ENCODE measurements at regions not wholly inside any gene's neighbourhood (a gene's known extent, or its start where the extent isn't known, plus 50 kb on each side); places are given as distances from the start of the nearest gene placed in this dataset.

- 36 to 79% (median 58%) methylated on average over 2 of the region's 2 CpGs for WGBS, 3 donors
- Histone ChIP-seq H3K27me3 (ENCODE audit: insufficient read depth in 3 of 3, low read length in 2 of 3) (no peaks in the 10 kb centered on the region), H3K9me3 (no peaks in the 10 kb centered on the region), H3K4me3 (no peak overlapping the region), H3K4me1 (no peaks in the 10 kb centered on the region), H3K36me3 (ENCODE audit: insufficient read depth in 1 of 2, low read depth in 1 of 2) (no peaks in the 10 kb centered on the region), H3K27ac (no peak overlapping the region)
- DNase-seq (no peak), ATAC-seq (no peak)
- no peak for TF ChIP-seq CTCF (IDR thresholded peaks at IDR 0.05)
- intact Hi-C loops (cut with DNase I): no loop called here
Measured at GRCh38 chr5:71874521-71874920, 155.4 kb downstream of the CARTPT start.

- DNase-seq: no peak
- no peak overlapping the region for H3K4me3 ChIP-seq
- no peak for TF ChIP-seq CTCF (IDR thresholded peaks at IDR 0.05)
- no peaks in the 10 kb centered on the region for H3K9me3 ChIP-seq
- no peak overlapping the region for H3K27ac ChIP-seq
- no peaks in the 10 kb centered on the region for H3K36me3 ChIP-seq (ENCODE audit: insufficient read depth in 1 of 2, low read depth in 1 of 2)
- no peak for ATAC-seq
- 65 to 69% (median 65%) methylated on average over 1 of the region's 1 CpG for WGBS, 3 donors
- intact Hi-C loops (cut with DNase I): no loop called here
- no peaks in the 10 kb centered on the region for H3K27me3 ChIP-seq (ENCODE audit: insufficient read depth in 3 of 3, low read length in 2 of 3)
- no peaks in the 10 kb centered on the region for H3K4me1 ChIP-seq
Measured at GRCh38 chr5:71877511-71877910, 158.4 kb downstream of the CARTPT start.

DNA sequence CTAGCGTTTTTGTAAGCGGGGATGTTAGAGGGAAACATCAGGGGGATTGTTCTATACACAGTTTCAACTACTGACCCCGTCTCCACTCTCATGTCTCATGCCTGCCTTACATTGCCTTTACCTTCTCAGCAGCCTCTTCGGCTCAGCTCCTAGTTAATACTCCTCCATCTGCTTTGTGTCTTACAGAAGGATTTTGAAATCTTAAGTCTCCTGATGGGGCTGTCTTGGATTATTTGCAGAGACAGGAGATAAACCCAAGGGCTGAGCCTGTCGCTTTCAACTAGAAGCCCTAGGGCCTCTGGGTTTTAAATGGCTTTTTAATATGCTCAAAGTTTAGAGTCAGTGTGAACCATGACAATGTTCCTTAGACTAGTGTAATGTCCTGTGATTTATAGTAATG, 161.5 kb downstream of the CARTPT start:
- Histone ChIP-seq H3K4me3 (no peak overlapping the region), H3K4me1 (no peaks in the 10 kb centered on the region), H3K27me3 (ENCODE audit: insufficient read depth in 3 of 3, low read length in 2 of 3) (no peaks in the 10 kb centered on the region), H3K9me3 (no peaks in the 10 kb centered on the region), H3K36me3 (ENCODE audit: insufficient read depth in 1 of 2, low read depth in 1 of 2) (no peaks in the 10 kb centered on the region), H3K27ac (no peak overlapping the region)
- WGBS, 3 donors: 58 to 68% (median 66%) methylated on average over 5 of the region's 5 CpGs
- intact Hi-C loops (cut with DNase I): no loop called here
- ATAC-seq (no peak), DNase-seq (no peak)
- TF ChIP-seq CTCF (IDR thresholded peaks at IDR 0.05): no peak

GRCh38 chr5:71882826-71883741, 164.0 kb downstream of the CARTPT start:
- 51 to 67% (median 52%) methylated on average over 10 of the region's 10 CpGs for WGBS, 3 donors
- no peak overlapping the region for H3K4me3 ChIP-seq
- no peak for TF ChIP-seq CTCF (IDR thresholded peaks at IDR 0.05)
- DNase-seq (no peak), ATAC-seq (no peak)
- no peak overlapping the region for H3K27ac ChIP-seq
- no peaks in the 10 kb centered on the region for H3K4me1 ChIP-seq
- intact Hi-C loops (cut with DNase I): no loop called here
- H3K9me3 ChIP-seq: no peaks in the 10 kb centered on the region
- H3K36me3 ChIP-seq (ENCODE audit: insufficient read depth in 1 of 2, low read depth in 1 of 2): no peaks in the 10 kb centered on the region
- H3K27me3 ChIP-seq (ENCODE audit: insufficient read depth in 3 of 3, low read length in 2 of 3): no peaks in the 10 kb centered on the region

GRCh38 chr5:71883742-71884103, 164.6 kb downstream of the CARTPT start:
- intact Hi-C loops (cut with DNase I): no loop called here
- ATAC-seq (peak in 1 of 4 donors; percentile 41), DNase-seq (peak; percentile 19 to 73)
- WGBS, 3 donors: 20 to 34% (median 33%) methylated on average over 2 of the region's 2 CpGs
- Histone ChIP-seq H3K4me3 (no peak overlapping the region), H3K9me3 (no peaks in the 10 kb centered on the region), H3K4me1 (no peaks in the 10 kb centered on the region), H3K27ac (no peak overlapping the region), H3K27me3 (ENCODE audit: insufficient read depth in 3 of 3, low read length in 2 of 3) (no peaks in the 10 kb centered on the region), H3K36me3 (ENCODE audit: insufficient read depth in 1 of 2, low read depth in 1 of 2) (no peaks in the 10 kb centered on the region)
- TF ChIP-seq CTCF (IDR thresholded peaks at IDR 0.05): no peak
